Midbrain (tissue), 1 donor: ENCODE measurements at regions not wholly inside any gene's neighbourhood (a gene's known extent, or its start where the extent isn't known, plus 50 kb on each side); places are given as distances from the start of the nearest gene placed in this dataset.
A peak's percentile ranks its signal among the peaks of the same experiment; 100 is the strongest.
"Not testable (repeated sequence)": the region's sequence is repeated elsewhere in the genome, so short reads cannot be mapped to it uniquely, and the experiment has no call there.

Experiments used
- DNase-seq: peaks from one replicate; lab custom pipeline; 2025; lab: John Stamatoyannopoulos, UW

- no peak for DNase-seq
These were observed 50.1 kb upstream of the ZNF608 start for GRCh38 chr5:124796495-124796894.

- DNase-seq = no peak
These were observed 51.2 kb upstream of the ZNF608 start for GRCh38 chr5:124797665-124798087.

GRCh38 chr5:124798890-124799289 lies 52.5 kb upstream of the ZNF608 start:
- no peak for DNase-seq

GRCh38 chr5:124801551-124801950 lies 55.1 kb upstream of the ZNF608 start:
- DNase-seq = no peak

- no peak for DNase-seq
These were observed 57.3 kb upstream of the ZNF608 start for GRCh38 chr5:124803617-124804323.

- no peak for DNase-seq
These were observed 59.6 kb upstream of the ZNF608 start for GRCh38 chr5:124806026-124806372.

- peak; percentile 42 for DNase-seq
These were observed 60.1 kb upstream of the ZNF608 start for GRCh38 chr5:124806373-124807077.

GRCh38 chr5:124808842-124809268 lies 62.4 kb upstream of the ZNF608 start:
- DNase-seq = no peak

- no peak for DNase-seq
These were observed 64.1 kb upstream of the ZNF608 start for GRCh38 chr5:124810396-124811006.

- no peak for DNase-seq
These were observed 66.4 kb upstream of the ZNF608 start for GRCh38 chr5:124812771-124813358.

- DNase-seq = no peak
These were observed 69.9 kb upstream of the ZNF608 start for GRCh38 chr5:124816381-124816780.

GRCh38 chr5:124819201-124819600 lies 72.8 kb upstream of the ZNF608 start:
- DNase-seq = no peak

GRCh38 chr5:124822647-124823046 lies 76.2 kb upstream of the ZNF608 start:
- no peak for DNase-seq

- no peak for DNase-seq
These were observed 76.9 kb upstream of the ZNF608 start for GRCh38 chr5:124823380-124823779.

- no peak for DNase-seq
These were observed 78.3 kb upstream of the ZNF608 start for GRCh38 chr5:124824637-124825158.

- DNase-seq = no peak
These were observed 79.0 kb upstream of the ZNF608 start for GRCh38 chr5:124825250-124825982.

- no peak for DNase-seq
These were observed 79.5 kb upstream of the ZNF608 start for GRCh38 chr5:124825983-124826337.

GRCh38 chr5:124828731-124829234 lies 82.3 kb upstream of the ZNF608 start:
- DNase-seq = no peak

GRCh38 chr5:124831687-124832240 lies 85.3 kb upstream of the ZNF608 start:
- DNase-seq = no peak

- DNase-seq = no peak
These were observed 86.1 kb upstream of the ZNF608 start for GRCh38 chr5:124832510-124832909.

- not testable (repeated sequence) for DNase-seq
These were observed 89.9 kb upstream of the ZNF608 start for GRCh38 chr5:124836314-124836713.
